HCT116 (cell line): ENCODE measurements at regions not wholly inside any gene's neighbourhood (a gene's known extent, or its start where the extent isn't known, plus 50 kb on each side); places are given as distances from the start of the nearest gene placed in this dataset.

ENCODE experiments used
- ATAC-seq: fragments of 200-7000 bp; cut with Tn5 transposase; 2 replicates; pipeline ENCODE4 v1.9.1; 2020; ENCODE audit warnings: mild to moderate bottlenecking, moderate library complexity
- BruUV-seq: library from RNA; stranded (reverse); fragments of 400-500 nt; replicated peaks from 2 replicates; lab custom pipeline; 2021; lab: Mats Ljungman, UMichigan
- CTCF ChIA-PET: fragments of 300-600 bp; sonication (Branson Sonifier 250); formaldehyde crosslinking; loops from one replicate; lab custom pipeline; 2021; ENCODE audit warnings: antibody characterized with exemption; lab: Charles Lee
- POLR2A ChIA-PET: fragments of 300-600, 350-600 bp; sonication (Branson Sonifier 250); formaldehyde crosslinking; loops from one replicate; lab custom pipeline; 2021; ENCODE audit warnings: antibody characterized with exemption; lab: Charles Lee
- RAD21 ChIA-PET, 2 experiments: fragments of 300-600 bp; sonication (Branson Sonifier 250); formaldehyde crosslinking; loops; one replicate each; lab custom pipeline; 2023; ENCODE audit warnings: low total read pairs in 2 of 2; ENCODE audit not compliant: uncharacterized antibody in 2 of 2, unreplicated experiment in 2 of 2, low non-redundant PET in 1 of 2; lab: Charles Lee
- DNase-seq: peaks from one replicate; pipeline ENCODE4 v3.0.0-alpha.2; 2010; ENCODE audit warnings: low read depth, low spot score
- H2AFZ ChIP-seq: fragments of 200-600 bp; shearing (Covaris generic), sonication (generic); 2 replicates; pipeline ENCODE4 v1.6.1; 2017; ENCODE audit warnings: low read depth, mixed run types, mixed read lengths, antibody characterized with exemption, low read length; ENCODE audit not compliant: poor library complexity, severe bottlenecking
- H3K27ac ChIP-seq: 2 replicates; pipeline ENCODE4 v1.5.1; 2012; ENCODE audit warnings: low read depth, low read length
- H3K27me3 ChIP-seq: fragments of 200-600 bp; sonication (generic); 2 replicates; pipeline ENCODE4 v1.6.1; 2016; ENCODE audit warnings: mixed run types, low read length, mixed read lengths; ENCODE audit not compliant: insufficient read depth
- H3K36me3 ChIP-seq, 2 experiments: fragments of 200-500 bp in 1 of 2; fragments of 200-600 bp in 1 of 2; sonication (Bioruptor generic) in 1 of 2; sonication (generic) in 1 of 2; 2 replicates each; pipeline versions ENCODE4 v1.5.1 to v1.6.1; 2014 to 2016; ENCODE audit warnings: low read length in 2 of 2, inconsistent platforms in 1 of 2, mixed read lengths in 1 of 2, mixed run types in 1 of 2; ENCODE audit not compliant: insufficient read depth in 2 of 2, control insufficient read depth in 1 of 2
- H3K4me1 ChIP-seq, 2 experiments: fragments of 200-600 bp in 1 of 2; sonication (generic) in 1 of 2; 2 replicates each; pipeline versions ENCODE4 v1.5.1 to v1.6.1; 2012 to 2017; ENCODE audit warnings: low read length in 2 of 2, inconsistent platforms in 1 of 2, mild to moderate bottlenecking in 1 of 2, mixed read lengths in 1 of 2, mixed run types in 1 of 2, moderate library complexity in 1 of 2; ENCODE audit not compliant: insufficient read depth in 2 of 2, control insufficient read depth in 1 of 2
- H3K4me2 ChIP-seq: fragments of 200-600 bp; sonication (generic); 2 replicates; pipeline ENCODE4 v1.6.1; 2017; ENCODE audit warnings: mixed run types, low read length, mixed read lengths
- H3K4me3 ChIP-seq, 2 experiments: fragments of 200-600 bp in 1 of 2; sonication (generic) in 1 of 2; replicated peaks in 1 of 2; 2 replicates each; pipeline ENCODE4 v1.5.1; 2011 to 2016; ENCODE audit warnings: low read length in 2 of 2, control low read depth in 1 of 2, low read depth in 1 of 2, mild to moderate bottlenecking in 1 of 2, mixed read lengths in 1 of 2, mixed run types in 1 of 2
- H3K79me2 ChIP-seq: fragments of 200-600 bp; sonication (generic); 2 replicates; pipeline ENCODE4 v1.6.1; 2017; ENCODE audit warnings: mild to moderate bottlenecking, mixed run types, low read length, moderate library complexity, mixed read lengths; ENCODE audit not compliant: insufficient read depth
- H3K9ac ChIP-seq: fragments of 200-600 bp; sonication (generic); 2 replicates; pipeline ENCODE4 v1.6.1; 2016; ENCODE audit warnings: low read length, mixed read lengths
- H3K9me2 ChIP-seq: fragments of 200-600 bp; sonication (generic), shearing (Covaris generic); 2 replicates; pipeline ENCODE4 v1.6.1; 2017; ENCODE audit warnings: mixed run types, mild to moderate bottlenecking, moderate library complexity; ENCODE audit not compliant: insufficient read depth
- H3K9me3 ChIP-seq, 2 experiments: fragments of 200-500 bp in 1 of 2; fragments of 200-600 bp in 1 of 2; sonication (Bioruptor generic) in 1 of 2; sonication (generic) in 1 of 2; 2 replicates each; pipeline ENCODE4 v1.6.1; 2014 to 2017; ENCODE audit warnings: low read length in 2 of 2, mixed read lengths in 2 of 2, inconsistent platforms in 1 of 2, low read depth in 1 of 2, mild to moderate bottlenecking in 1 of 2, mixed run types in 1 of 2, moderate library complexity in 1 of 2; ENCODE audit not compliant: control insufficient read depth in 1 of 2, insufficient read depth in 1 of 2
- H4K20me1 ChIP-seq: fragments of 200-600 bp; sonication (generic), shearing (Covaris generic); 2 replicates; pipeline ENCODE4 v1.6.1; 2017; ENCODE audit warnings: mixed run types, mild to moderate bottlenecking, moderate library complexity; ENCODE audit not compliant: insufficient read depth
- CBX3 ChIP-seq: IDR thresholded peaks from 2 replicates; pipeline ENCODE4 v1.6.1; 2012; ENCODE audit warnings: low read depth
- CEBPB ChIP-seq: IDR thresholded peaks from 2 replicates; pipeline ENCODE4 v1.6.1; 2012; ENCODE audit warnings: low read depth
- EGR1 ChIP-seq: IDR thresholded peaks from 2 replicates; pipeline ENCODE4 v1.6.1; 2012; ENCODE audit warnings: low read depth
- JUND ChIP-seq: IDR thresholded peaks from 2 replicates; pipeline ENCODE4 v1.6.1; 2012
- RAD21 ChIP-seq: IDR thresholded peaks from 2 replicates; pipeline ENCODE4 v1.6.1; 2012; ENCODE audit warnings: low read depth, mild to moderate bottlenecking
- SRF ChIP-seq: IDR thresholded peaks from 2 replicates; pipeline ENCODE4 v1.6.1; 2012; ENCODE audit warnings: low read depth
- TCF7L2 ChIP-seq: IDR thresholded peaks from 2 replicates; pipeline ENCODE4 v1.7.0; 2011; ENCODE audit warnings: borderline replicate concordance, inconsistent platforms; ENCODE audit not compliant: insufficient read depth, insufficient read length; ENCODE audit errors: extremely low read depth
- intact Hi-C: fragments of 100-400 bp; cut with micrococcal nuclease; formaldehyde crosslinking; loops from 2 replicates; pipeline ENCODE4 v1.10.0; 2022
- TF ChIP-seq, protein P1 (sequence below): IDR thresholded peaks from 2 replicates; pipeline ENCODE4 v1.6.1; 2012; ENCODE audit warnings: low read depth

DNA sequence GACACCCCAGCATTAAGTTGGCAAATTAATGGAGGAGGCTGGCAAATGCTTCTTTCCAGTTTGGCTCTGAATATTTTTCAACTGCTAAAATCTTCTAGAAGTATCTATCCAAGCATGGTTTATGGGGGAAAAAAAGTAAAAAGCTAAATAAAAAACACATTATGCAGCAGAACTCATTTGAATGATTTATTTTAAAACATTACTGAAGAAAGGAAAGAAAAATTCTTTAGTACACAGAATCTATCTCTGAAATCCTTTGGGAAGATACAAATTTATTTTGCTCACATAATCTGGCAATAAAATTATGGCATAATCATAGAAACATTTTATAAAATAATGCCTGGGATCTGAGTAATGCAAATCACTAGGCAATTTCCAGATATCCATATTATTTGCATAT, 328.1 kb upstream of the MON1B start (continued):
- TF ChIP-seq, protein P1, sequence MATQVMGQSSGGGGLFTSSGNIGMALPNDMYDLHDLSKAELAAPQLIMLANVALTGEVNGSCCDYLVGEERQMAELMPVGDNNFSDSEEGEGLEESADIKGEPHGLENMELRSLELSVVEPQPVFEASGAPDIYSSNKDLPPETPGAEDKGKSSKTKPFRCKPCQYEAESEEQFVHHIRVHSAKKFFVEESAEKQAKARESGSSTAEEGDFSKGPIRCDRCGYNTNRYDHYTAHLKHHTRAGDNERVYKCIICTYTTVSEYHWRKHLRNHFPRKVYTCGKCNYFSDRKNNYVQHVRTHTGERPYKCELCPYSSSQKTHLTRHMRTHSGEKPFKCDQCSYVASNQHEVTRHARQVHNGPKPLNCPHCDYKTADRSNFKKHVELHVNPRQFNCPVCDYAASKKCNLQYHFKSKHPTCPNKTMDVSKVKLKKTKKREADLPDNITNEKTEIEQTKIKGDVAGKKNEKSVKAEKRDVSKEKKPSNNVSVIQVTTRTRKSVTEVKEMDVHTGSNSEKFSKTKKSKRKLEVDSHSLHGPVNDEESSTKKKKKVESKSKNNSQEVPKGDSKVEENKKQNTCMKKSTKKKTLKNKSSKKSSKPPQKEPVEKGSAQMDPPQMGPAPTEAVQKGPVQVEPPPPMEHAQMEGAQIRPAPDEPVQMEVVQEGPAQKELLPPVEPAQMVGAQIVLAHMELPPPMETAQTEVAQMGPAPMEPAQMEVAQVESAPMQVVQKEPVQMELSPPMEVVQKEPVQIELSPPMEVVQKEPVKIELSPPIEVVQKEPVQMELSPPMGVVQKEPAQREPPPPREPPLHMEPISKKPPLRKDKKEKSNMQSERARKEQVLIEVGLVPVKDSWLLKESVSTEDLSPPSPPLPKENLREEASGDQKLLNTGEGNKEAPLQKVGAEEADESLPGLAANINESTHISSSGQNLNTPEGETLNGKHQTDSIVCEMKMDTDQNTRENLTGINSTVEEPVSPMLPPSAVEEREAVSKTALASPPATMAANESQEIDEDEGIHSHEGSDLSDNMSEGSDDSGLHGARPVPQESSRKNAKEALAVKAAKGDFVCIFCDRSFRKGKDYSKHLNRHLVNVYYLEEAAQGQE: no peak

DNA sequence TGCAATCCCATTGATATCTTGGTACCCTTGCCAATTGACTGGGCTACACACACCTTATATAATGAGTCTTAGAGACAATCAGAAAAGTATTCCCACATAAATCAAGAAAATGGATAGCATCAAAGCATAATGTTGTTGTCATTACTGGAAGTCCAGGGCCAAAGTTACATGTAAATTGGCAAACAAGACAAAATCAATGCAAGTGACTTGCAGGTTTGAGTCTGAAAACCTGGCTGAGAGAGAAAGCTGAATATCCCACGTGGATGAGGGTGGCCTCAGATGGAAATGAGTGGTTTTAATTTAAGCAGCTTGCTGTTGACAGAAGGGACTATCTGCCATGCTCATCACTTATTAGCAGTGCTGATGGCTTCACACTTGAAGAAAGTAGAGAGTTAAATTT, 324.0 kb upstream of the MON1B start:
- Histone ChIP-seq H4K20me1 (no peaks in the 10 kb centered on the region), H3K27me3 (no peaks in the 10 kb centered on the region), H3K4me2 (no peak overlapping the region), H3K4me3 (no peak overlapping the region), H3K79me2 (no peaks in the 10 kb centered on the region), H3K36me3 (no peaks in the 10 kb centered on the region), H3K9ac (no peak overlapping the region), H3K27ac (no peak overlapping the region), H3K4me1 (no peaks in the 10 kb centered on the region), H2AFZ (no peak overlapping the region), H3K9me2 (no peaks in the 10 kb centered on the region), H3K9me3 (peaks cover 0 to 4% of the 10 kb centered on the region in 2 experiments; a peak in 1 of 4 replicates)
- no peak for ATAC-seq
- ChIA-PET POLR2A (no interaction called here), CTCF (no interaction called here), RAD21 (no interaction called here)
- intact Hi-C loops: no loop called here
- no TSS peak for BruUV-seq
- DNase-seq: no peak
- no peak for TF ChIP-seq RAD21
- TF ChIP-seq CBX3: no peak
- no peak for TF ChIP-seq CEBPB
- no peak for TF ChIP-seq JUND
- TF ChIP-seq, protein P1: no peak
- TF ChIP-seq EGR1: no peak
- no peak for TF ChIP-seq SRF
- TF ChIP-seq TCF7L2: no peak
